Esophagus squamous epithelium (tissue), 4 donors: ENCODE measurements at regions not wholly inside any gene's neighbourhood (a gene's known extent, or its start where the extent isn't known, plus 50 kb on each side); places are given as distances from the start of the nearest gene placed in this dataset.

Experiments used
- POLR2A ChIP-seq, 4 donors: fragments of 450-650 bp; IDR thresholded peaks; one replicate each; pipeline ENCODE4 v1.6.1; 2017; ENCODE audit warnings: antibody characterized with exemption in 4 of 4, mild to moderate bottlenecking in 4 of 4, moderate library complexity in 3 of 4
- TF ChIP-seq, protein P1 (sequence below), 6 experiments: fragments of 450-650 bp in 4 of 6; fragments of 200-600 bp in 2 of 6; sonication (generic) in 2 of 6; IDR thresholded peaks; one replicate each; pipeline ENCODE4 v1.5.1; 2016 to 2019; ENCODE audit warnings: antibody characterized with exemption in 6 of 6, mild to moderate bottlenecking in 4 of 6, moderate library complexity in 4 of 6

DNA sequence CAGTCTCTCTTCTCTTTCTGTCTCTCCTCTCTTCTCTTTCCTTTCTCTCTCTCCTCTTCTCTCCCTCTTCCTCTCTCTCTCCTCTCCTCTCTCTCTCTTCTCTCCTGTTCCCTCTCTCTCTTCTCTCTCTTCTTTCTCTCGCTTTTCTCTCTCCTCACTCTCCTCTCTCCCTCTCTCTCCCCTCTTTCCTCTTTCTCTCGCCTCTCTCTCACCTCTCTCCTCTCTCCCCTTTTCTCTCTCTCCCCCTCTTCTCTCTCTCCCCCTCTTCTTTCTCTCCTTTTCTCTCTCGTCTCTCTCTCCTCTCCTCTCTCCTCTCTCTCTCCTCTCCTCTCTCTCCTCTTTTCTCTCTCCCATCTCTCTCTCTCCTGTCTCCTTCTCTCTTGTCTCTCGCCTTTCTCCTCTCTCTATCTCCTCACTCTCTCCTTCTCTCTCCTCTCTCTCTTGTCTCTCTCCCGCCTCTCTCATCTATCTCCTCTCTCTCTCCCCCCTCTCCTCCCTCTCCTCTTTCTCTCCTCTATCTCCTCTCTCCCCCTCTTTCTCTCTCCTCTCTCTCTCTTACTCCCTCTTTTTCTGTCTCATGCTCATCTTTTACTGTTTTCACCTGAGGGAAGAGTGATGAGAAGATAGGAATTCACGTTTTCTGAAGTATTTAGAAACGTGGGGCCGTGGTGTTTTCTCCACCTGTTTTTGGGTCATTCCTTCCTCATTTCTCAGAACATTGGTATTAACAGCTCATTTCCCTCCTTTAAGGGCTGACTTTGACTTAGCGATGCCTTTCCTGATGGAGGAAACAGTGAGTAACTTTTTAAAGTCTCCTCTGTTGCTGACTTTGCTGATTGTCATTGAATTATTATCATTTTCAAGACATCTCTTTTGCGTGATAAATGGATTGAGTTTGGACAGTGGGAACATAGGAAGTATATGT lies 80.6 kb upstream of the CD99 start:
- TF ChIP-seq, protein P1, sequence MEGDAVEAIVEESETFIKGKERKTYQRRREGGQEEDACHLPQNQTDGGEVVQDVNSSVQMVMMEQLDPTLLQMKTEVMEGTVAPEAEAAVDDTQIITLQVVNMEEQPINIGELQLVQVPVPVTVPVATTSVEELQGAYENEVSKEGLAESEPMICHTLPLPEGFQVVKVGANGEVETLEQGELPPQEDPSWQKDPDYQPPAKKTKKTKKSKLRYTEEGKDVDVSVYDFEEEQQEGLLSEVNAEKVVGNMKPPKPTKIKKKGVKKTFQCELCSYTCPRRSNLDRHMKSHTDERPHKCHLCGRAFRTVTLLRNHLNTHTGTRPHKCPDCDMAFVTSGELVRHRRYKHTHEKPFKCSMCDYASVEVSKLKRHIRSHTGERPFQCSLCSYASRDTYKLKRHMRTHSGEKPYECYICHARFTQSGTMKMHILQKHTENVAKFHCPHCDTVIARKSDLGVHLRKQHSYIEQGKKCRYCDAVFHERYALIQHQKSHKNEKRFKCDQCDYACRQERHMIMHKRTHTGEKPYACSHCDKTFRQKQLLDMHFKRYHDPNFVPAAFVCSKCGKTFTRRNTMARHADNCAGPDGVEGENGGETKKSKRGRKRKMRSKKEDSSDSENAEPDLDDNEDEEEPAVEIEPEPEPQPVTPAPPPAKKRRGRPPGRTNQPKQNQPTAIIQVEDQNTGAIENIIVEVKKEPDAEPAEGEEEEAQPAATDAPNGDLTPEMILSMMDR (IDR thresholded peaks at IDR 0.05), result no peak
- TF ChIP-seq POLR2A (IDR thresholded peaks at IDR 0.05), result no peak
